Astrocyte (in vitro differentiated cells and primary cell): ENCODE measurements at regions not wholly inside any gene's neighbourhood (a gene's known extent, or its start where the extent isn't known, plus 50 kb on each side); places are given as distances from the start of the nearest gene placed in this dataset.

ENCODE experiments used
- EZH2 ChIP-seq: IDR thresholded peaks from 2 replicates; pipeline ENCODE4 v1.6.1; 2012; ENCODE audit warnings: mild to moderate bottlenecking, low read length, inconsistent platforms; ENCODE audit not compliant: insufficient read depth
- TF ChIP-seq, protein P1 (sequence below): IDR thresholded peaks from 2 replicates; pipeline ENCODE4 v1.5.1; 2011; ENCODE audit warnings: low read depth, mild to moderate bottlenecking, inconsistent platforms, low read length, moderate library complexity; ENCODE audit not compliant: insufficient read depth

DNA sequence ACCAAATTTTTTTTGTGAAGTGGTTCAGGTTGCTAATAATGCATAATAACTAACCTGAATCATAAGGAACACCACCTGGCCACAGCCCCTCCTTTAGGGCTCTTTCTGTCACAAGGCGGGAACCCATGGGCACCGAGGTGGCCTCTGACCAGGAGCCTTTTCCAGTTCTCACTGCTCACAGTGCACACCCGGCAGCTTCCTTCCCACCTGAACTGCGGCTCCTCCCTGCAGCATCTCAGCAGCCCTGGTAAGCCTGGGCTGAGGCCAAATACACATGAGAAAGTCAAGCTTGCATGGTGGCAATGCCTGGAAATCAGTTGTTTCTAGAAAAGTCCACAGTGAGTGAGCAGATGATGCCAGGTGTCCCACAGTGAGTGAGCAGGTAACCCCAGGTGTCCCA is 77.6 kb upstream of the SNTG2 start:
- TF ChIP-seq, protein P1, sequence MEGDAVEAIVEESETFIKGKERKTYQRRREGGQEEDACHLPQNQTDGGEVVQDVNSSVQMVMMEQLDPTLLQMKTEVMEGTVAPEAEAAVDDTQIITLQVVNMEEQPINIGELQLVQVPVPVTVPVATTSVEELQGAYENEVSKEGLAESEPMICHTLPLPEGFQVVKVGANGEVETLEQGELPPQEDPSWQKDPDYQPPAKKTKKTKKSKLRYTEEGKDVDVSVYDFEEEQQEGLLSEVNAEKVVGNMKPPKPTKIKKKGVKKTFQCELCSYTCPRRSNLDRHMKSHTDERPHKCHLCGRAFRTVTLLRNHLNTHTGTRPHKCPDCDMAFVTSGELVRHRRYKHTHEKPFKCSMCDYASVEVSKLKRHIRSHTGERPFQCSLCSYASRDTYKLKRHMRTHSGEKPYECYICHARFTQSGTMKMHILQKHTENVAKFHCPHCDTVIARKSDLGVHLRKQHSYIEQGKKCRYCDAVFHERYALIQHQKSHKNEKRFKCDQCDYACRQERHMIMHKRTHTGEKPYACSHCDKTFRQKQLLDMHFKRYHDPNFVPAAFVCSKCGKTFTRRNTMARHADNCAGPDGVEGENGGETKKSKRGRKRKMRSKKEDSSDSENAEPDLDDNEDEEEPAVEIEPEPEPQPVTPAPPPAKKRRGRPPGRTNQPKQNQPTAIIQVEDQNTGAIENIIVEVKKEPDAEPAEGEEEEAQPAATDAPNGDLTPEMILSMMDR: no peak
- TF ChIP-seq EZH2: no peak
